HG02981 (cell line): ENCODE measurements at regions not wholly inside any gene's neighbourhood (a gene's known extent, or its start where the extent isn't known, plus 50 kb on each side); places are given as distances from the start of the nearest gene placed in this dataset.

Source experiments
- ATAC-seq: cut with Tn5 transposase; IDR thresholded peaks from one replicate; pipeline ENCODE4 v1.9.1; 2021; ENCODE audit warnings: mild to moderate bottlenecking, moderate library complexity; ENCODE audit not compliant: unreplicated experiment

- ATAC-seq, result no peak
Observed at GRCh38 chrY:21260325-21260724, 250.8 kb upstream of the RBMY1B start.

DNA sequence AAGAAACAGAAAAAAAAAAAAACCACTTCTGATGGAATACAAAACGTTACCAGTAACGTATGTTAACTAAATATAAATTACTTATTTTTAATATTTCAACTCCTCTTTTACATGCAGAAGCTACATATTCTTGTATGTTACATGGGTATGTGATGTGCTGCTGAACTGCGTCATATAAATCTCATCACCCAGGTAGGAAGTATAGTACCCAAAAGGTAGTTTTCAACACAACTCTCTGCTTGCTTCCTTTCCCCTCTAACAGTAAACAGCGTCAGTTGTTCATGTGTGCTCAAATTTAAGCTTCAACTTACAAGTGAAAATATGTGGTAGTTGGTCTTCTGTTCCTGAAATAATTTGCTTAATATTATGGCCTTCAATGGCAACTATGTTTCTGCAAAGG, 250.0 kb upstream of the RBMY1B start:
- no peak for ATAC-seq

DNA sequence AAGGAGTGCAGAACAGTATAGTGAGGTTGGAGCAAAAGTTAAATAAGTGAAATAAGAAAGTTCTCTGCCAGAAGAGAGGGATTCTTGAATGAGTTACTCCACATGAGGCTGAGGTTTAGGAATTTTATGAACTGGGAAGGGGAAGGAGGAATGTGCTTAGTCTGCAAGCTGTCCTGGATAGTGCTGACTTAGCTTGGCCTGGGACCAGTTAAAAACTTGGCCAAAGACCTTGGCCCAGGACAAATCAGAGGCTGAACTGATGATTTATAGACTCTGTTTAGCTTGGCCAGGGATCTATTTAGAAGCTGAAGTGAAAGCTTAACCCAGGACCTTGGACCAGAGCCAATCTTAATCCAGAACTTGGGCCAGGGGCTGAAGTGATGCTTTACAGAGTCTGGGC, 244.4 kb upstream of the RBMY1B start:
- no peak for ATAC-seq

DNA sequence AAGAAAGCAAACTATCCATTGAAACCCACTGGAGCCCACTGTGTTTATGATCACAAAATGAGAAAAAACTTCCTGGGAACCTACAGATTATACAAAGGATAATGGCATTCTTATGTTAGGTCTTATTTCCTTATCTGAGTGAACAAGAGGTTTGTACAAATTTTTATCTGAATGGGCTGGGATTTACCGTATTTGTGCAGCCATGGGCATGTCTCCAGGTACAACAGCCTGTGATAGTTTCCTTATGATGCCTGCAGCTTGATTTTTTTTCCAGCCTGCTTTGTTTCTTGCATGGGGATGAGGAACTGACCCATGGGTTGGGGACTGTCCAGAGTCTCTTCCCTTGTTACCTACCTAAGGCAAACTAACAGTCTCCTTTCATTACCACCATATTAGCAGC, 244.0 kb upstream of the RBMY1B start:
- ATAC-seq, result no peak

DNA sequence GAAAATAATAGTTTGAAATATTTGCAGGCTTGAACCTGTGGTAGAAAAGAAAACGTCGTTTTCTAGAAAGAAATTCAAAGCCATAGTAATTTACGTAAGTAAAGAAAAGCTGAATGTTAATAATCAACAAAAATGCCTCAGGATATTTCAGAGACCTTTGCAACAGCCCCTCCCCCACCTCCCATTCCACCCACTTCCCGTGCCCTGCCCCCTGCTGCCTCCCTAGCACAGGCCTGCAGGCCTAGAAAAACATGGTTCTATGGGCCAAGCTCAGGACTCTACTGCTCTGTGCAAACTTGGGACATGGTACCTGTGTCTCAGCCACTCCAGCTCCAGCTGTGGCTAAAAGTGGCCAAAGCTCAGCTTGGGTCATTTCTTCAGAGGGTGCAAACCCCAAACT, 223.4 kb upstream of the RBMY1B start:
- ATAC-seq, result no peak

DNA sequence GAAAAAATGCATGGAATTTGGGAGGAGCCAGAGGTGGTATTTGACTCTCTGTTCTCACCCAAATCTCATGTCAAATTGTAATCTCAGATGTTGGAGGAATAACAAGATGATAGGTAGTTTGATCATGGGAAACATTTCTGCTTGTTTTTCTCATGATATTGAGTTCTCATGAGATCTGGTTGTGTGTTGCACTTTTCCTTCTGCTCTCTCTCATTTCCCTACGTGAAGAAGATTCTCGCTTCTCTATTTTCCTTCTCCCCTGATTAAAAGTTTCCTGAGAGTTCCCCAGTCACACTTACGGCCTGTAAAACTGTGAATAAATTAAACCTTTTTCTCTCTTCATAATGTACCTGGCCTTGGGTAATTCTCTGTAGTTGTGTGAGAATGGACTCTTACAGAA, 222.2 kb upstream of the RBMY1B start:
- no peak for ATAC-seq

DNA sequence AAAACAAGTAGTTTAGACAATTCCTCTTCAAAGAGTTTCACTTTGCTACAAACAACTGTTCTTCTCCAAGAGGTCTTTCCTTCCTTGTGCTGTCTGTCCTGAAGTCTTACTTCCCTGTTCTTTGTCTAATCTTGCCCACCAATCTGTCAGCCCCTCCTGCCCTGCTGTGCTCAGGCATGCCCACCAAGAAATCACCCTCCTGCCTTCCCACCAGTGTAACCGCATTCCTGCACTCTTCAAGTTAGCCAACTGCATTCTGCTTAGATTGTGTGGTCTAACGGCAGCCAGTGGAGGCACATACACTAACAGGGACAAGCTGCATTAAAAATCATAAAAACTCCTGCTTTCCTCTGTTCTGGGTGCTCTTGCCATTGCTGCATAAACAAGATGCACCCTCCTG, 215.9 kb upstream of the RBMY1B start:
- no peak for ATAC-seq

- ATAC-seq, result no peak
Observed at GRCh38 chrY:21302278-21302677, 208.9 kb upstream of the RBMY1B start.

GRCh38 chrY:21315366-21315765, 195.8 kb upstream of the RBMY1B start:
- no peak for ATAC-seq
